Endothelial cell of umbilical vein (primary cell): ENCODE measurements at regions not wholly inside any gene's neighbourhood (a gene's known extent, or its start where the extent isn't known, plus 50 kb on each side); places are given as distances from the start of the nearest gene placed in this dataset.

Experiments used
- BruUV-seq: library from RNA; stranded (reverse); fragments of 400-500 nt; replicated peaks from 2 replicates; lab custom pipeline; 2021; lab: Mats Ljungman, UMichigan
- CTCF ChIA-PET: fragments of 300-600, 350-600 bp; sonication (Branson Sonifier 250); formaldehyde crosslinking; loops from one replicate; lab custom pipeline; 2021; ENCODE audit warnings: antibody characterized with exemption, inconsistent platforms; lab: Charles Lee
- POLR2A ChIA-PET: fragments of 300-600, 350-600 bp; sonication (Branson Sonifier 250); formaldehyde crosslinking; loops from one replicate; lab custom pipeline; 2021; ENCODE audit warnings: antibody characterized with exemption, inconsistent platforms; lab: Charles Lee
- DNase-seq: peaks from one replicate; pipeline ENCODE4 v3.0.0-alpha.2; 2011; ENCODE audit warnings: low read depth, low spot score
- FAIRE-seq: peaks from 2 replicates; lab custom pipeline; 2011; peaks lifted over from hg19 to GRCh38; lab: Jason Lieb, UNC
- H2AFZ ChIP-seq: 2 replicates; pipeline ENCODE4 v1.6.0; 2012; ENCODE audit warnings: low read depth, low read length, control low read depth, inconsistent platforms
- H3K27ac ChIP-seq: 2 replicates; pipeline ENCODE4 v1.5.1; 2011; ENCODE audit warnings: low read depth, mild to moderate bottlenecking, control low read depth, low read length, moderate library complexity; ENCODE audit not compliant: insufficient read depth
- H3K27me3 ChIP-seq, 2 experiments: 2 replicates each; pipeline versions ENCODE4 v1.6.0 to v1.6.1; 2011; ENCODE audit warnings: low read length in 2 of 2, mixed read lengths in 1 of 2; ENCODE audit not compliant: control insufficient read depth in 2 of 2, insufficient read depth in 2 of 2
- H3K36me3 ChIP-seq, 2 experiments: 2 replicates in 1 of 2; 3 replicates in 1 of 2; pipeline ENCODE4 v1.5.1; 2011; ENCODE audit warnings: low read length in 2 of 2, mild to moderate bottlenecking in 1 of 2, moderate library complexity in 1 of 2; ENCODE audit not compliant: control insufficient read depth in 2 of 2, insufficient read depth in 2 of 2; ENCODE audit errors: extremely low read depth in 1 of 2
- H3K4me1 ChIP-seq: 3 replicates; pipeline ENCODE4 v1.5.1; 2011; ENCODE audit warnings: mild to moderate bottlenecking, low read length; ENCODE audit not compliant: control insufficient read depth, insufficient read depth; ENCODE audit errors: extremely low read depth
- H3K4me2 ChIP-seq: 2 replicates; pipeline ENCODE4 v1.6.1; 2011; ENCODE audit warnings: low read length, control low read depth, mixed read lengths; ENCODE audit not compliant: insufficient read depth
- H3K4me3 ChIP-seq, 3 experiments: fragments of 200-600 bp in 1 of 3; sonication (generic), shearing (Covaris generic) in 1 of 3; replicated peaks in 1 of 3; 2 replicates each; pipeline ENCODE4 v1.5.1; 2011 to 2016; ENCODE audit warnings: control low read depth in 3 of 3, low read length in 3 of 3, mild to moderate bottlenecking in 2 of 3, inconsistent platforms in 1 of 3, low read depth in 1 of 3, moderate library complexity in 1 of 3; ENCODE audit not compliant: insufficient read depth in 1 of 3
- H3K79me2 ChIP-seq: 2 replicates; pipeline ENCODE4 v1.6.0; 2012; ENCODE audit warnings: low read length, inconsistent platforms; ENCODE audit not compliant: control insufficient read depth, insufficient read depth
- H3K9ac ChIP-seq: replicated peaks from 2 replicates; pipeline ENCODE3; 2011; ENCODE audit warnings: low read length, control low read depth; ENCODE audit not compliant: insufficient read depth; ENCODE audit errors: extremely low read depth
- H3K9me1 ChIP-seq: replicated peaks from 3 replicates; pipeline ENCODE4 v1.6.0; 2011; ENCODE audit warnings: mild to moderate bottlenecking, low read length; ENCODE audit not compliant: control insufficient read depth, insufficient read depth; ENCODE audit errors: extremely low read depth
- H3K9me3 ChIP-seq: replicated peaks from 2 replicates; pipeline ENCODE4 v1.5.1; 2012; ENCODE audit warnings: low read length, inconsistent platforms; ENCODE audit not compliant: control insufficient read depth, insufficient read depth
- H4K20me1 ChIP-seq: replicated peaks from 2 replicates; pipeline ENCODE3; 2011; ENCODE audit warnings: mild to moderate bottlenecking, low read length; ENCODE audit not compliant: control insufficient read depth, insufficient read depth; ENCODE audit errors: extremely low read depth
- CTCF ChIP-seq, 2 donors: IDR thresholded peaks; 1 replicate in 1 of 2; 2 replicates in 1 of 2; pipeline ENCODE4 v1.5.1; 2011; ENCODE audit warnings: low read length in 2 of 2, mild to moderate bottlenecking in 2 of 2, moderate library complexity in 2 of 2, control low read depth in 1 of 2, inconsistent platforms in 1 of 2, low read depth in 1 of 2; ENCODE audit not compliant: insufficient read depth in 1 of 2; ENCODE audit errors: extremely low read depth in 1 of 2
- EZH2 ChIP-seq: IDR thresholded peaks from 2 replicates; pipeline ENCODE4 v1.6.1; 2012; ENCODE audit warnings: borderline replicate concordance, low read depth, mild to moderate bottlenecking, moderate library complexity, low read length, inconsistent platforms; ENCODE audit not compliant: severe bottlenecking
- FOS ChIP-seq: IDR thresholded peaks from 2 replicates; pipeline ENCODE4 v1.6.1; 2011; ENCODE audit warnings: mild to moderate bottlenecking, low read length, moderate library complexity, borderline replicate concordance; ENCODE audit not compliant: insufficient read depth
- GATA2 ChIP-seq: IDR thresholded peaks from 2 replicates; pipeline ENCODE4 v1.7.0; 2011; ENCODE audit warnings: low read depth, mild to moderate bottlenecking, moderate library complexity, mixed read lengths, low read length; ENCODE audit not compliant: insufficient read length, insufficient read depth
- JUN ChIP-seq: IDR thresholded peaks from 2 replicates; pipeline ENCODE4 v1.6.1; 2011; ENCODE audit warnings: borderline replicate concordance, low read depth; ENCODE audit not compliant: insufficient read length, insufficient read depth
- MAX ChIP-seq: IDR thresholded peaks from 2 replicates; pipeline ENCODE4 v1.6.1; 2011; ENCODE audit not compliant: insufficient read depth, insufficient read length
- MYC ChIP-seq: IDR thresholded peaks from one replicate; pipeline ENCODE4 v1.6.1; 2011; ENCODE audit warnings: mild to moderate bottlenecking, low read depth, low read length
- POLR2A ChIP-seq: IDR thresholded peaks from 2 replicates; pipeline ENCODE4 v1.6.1; 2012; ENCODE audit warnings: low read depth, mild to moderate bottlenecking, control low read depth, low read length
- POLR2AphosphoS5 ChIP-seq: IDR thresholded peaks from 2 replicates; pipeline ENCODE4 v1.6.1; 2012; ENCODE audit warnings: low read depth, mild to moderate bottlenecking, control low read depth, low read length, moderate library complexity; ENCODE audit not compliant: insufficient read depth
- dilution Hi-C: fragments of 300-500 bp; cut with MboI; formaldehyde crosslinking; loops from one replicate; pipeline ENCODE4 v1.15.0; 2019; ENCODE audit warnings: low sequenced_read_pairs; ENCODE audit not compliant: extremely low pct_ligation_motif_present
- intact Hi-C: fragments of 100-400 bp; cut with micrococcal nuclease; formaldehyde crosslinking; loops from one replicate; pipeline ENCODE4 v1.10.0; 2022

- H4K20me1 ChIP-seq: no peaks in the 10 kb centered on the region
- no peak for DNase-seq
- H3K79me2 ChIP-seq: no peaks in the 10 kb centered on the region
- no peak overlapping the region for H3K4me2 ChIP-seq
- CTCF ChIA-PET: no interaction called here
- no peaks in the 10 kb centered on the region for H3K27me3 ChIP-seq
- no peak overlapping the region for H3K27ac ChIP-seq
- intact Hi-C loops: no loop called here
- POLR2A ChIA-PET: no interaction called here
- FAIRE-seq: no peak
- H3K9me1 ChIP-seq: no peaks in the 10 kb centered on the region
- TF ChIP-seq POLR2AphosphoS5: no peak
- TF ChIP-seq JUN: no peak
- TF ChIP-seq MYC: no peak
- no peak for TF ChIP-seq EZH2
- TF ChIP-seq FOS: no peak
- no peak for TF ChIP-seq MAX
- TF ChIP-seq GATA2: no peak
- TF ChIP-seq POLR2A: no peak
- no peak for TF ChIP-seq CTCF (IDR thresholded peaks at IDR 0.05; ENCODE audit: extremely low read depth in 1 of 2, insufficient read depth in 1 of 2, low read depth in 1 of 2, low read length in 2 of 2)
- H3K4me1 ChIP-seq: no peaks in the 10 kb centered on the region
- no peak overlapping the region for H3K9ac ChIP-seq
- dilution Hi-C loops: no loop called here
- H2AFZ ChIP-seq: no peak overlapping the region
- no TSS peak for BruUV-seq
- no peaks in the 10 kb centered on the region for H3K36me3 ChIP-seq
- H3K4me3 ChIP-seq: no peak overlapping the region
- H3K9me3 ChIP-seq: no peaks in the 10 kb centered on the region
Measured at GRCh38 chr6:14727494-14728395, 518.1 kb upstream of the JARID2 start.
